Osteoblast (primary cell): ENCODE measurements at regions not wholly inside any gene's neighbourhood (a gene's known extent, or its start where the extent isn't known, plus 50 kb on each side); places are given as distances from the start of the nearest gene placed in this dataset.

Source experiments
- DNase-seq: peaks from one replicate; pipeline ENCODE4 v3.0.0; 2011; ENCODE audit warnings: low spot score, mixed read lengths; ENCODE audit not compliant: insufficient read length; ENCODE audit errors: missing footprints
- H2AFZ ChIP-seq: 2 replicates; pipeline ENCODE4 v1.6.0; 2011; ENCODE audit warnings: mild to moderate bottlenecking, low read length
- H3K27ac ChIP-seq: 2 replicates; pipeline ENCODE4 v1.5.1; 2011; ENCODE audit warnings: mild to moderate bottlenecking, low read depth, low read length, moderate library complexity
- H3K27me3 ChIP-seq: 2 replicates; pipeline ENCODE4 v1.6.0; 2012; ENCODE audit warnings: mild to moderate bottlenecking, control low read depth, inconsistent platforms, low read length, moderate library complexity; ENCODE audit not compliant: insufficient read depth
- H3K36me3 ChIP-seq: 2 replicates; pipeline ENCODE4 v1.5.1; 2011; ENCODE audit warnings: mild to moderate bottlenecking, low read length, control low read depth, moderate library complexity; ENCODE audit not compliant: insufficient read depth
- H3K4me1 ChIP-seq: 2 replicates; pipeline ENCODE4 v1.5.1; 2011; ENCODE audit warnings: mild to moderate bottlenecking, low read length, control low read depth, moderate library complexity; ENCODE audit not compliant: insufficient read depth
- H3K4me2 ChIP-seq: 2 replicates; pipeline ENCODE4 v1.6.0; 2011; ENCODE audit warnings: mild to moderate bottlenecking, low read length; ENCODE audit not compliant: insufficient read depth
- H3K4me3 ChIP-seq: fragments of 200-600 bp; sonication (generic); 3 replicates; pipeline ENCODE4 v1.5.1; 2012; ENCODE audit warnings: mild to moderate bottlenecking, low read length, inconsistent platforms; ENCODE audit not compliant: insufficient read depth
- H3K79me2 ChIP-seq: 2 replicates; pipeline ENCODE4 v1.6.0; 2012; ENCODE audit warnings: mild to moderate bottlenecking, low read length, control low read depth, inconsistent platforms; ENCODE audit not compliant: insufficient read depth
- H3K9me3 ChIP-seq: 2 replicates; pipeline ENCODE4 v1.5.1; 2011; ENCODE audit warnings: low read depth, low read length, control low read depth
- H4K20me1 ChIP-seq: 2 replicates; pipeline ENCODE4 v1.6.0; 2012; ENCODE audit warnings: mild to moderate bottlenecking, low read length, control low read depth; ENCODE audit not compliant: insufficient read depth
- CTCF ChIP-seq: IDR thresholded peaks from 2 replicates; pipeline ENCODE4 v1.5.1; 2011; ENCODE audit warnings: mild to moderate bottlenecking, low read depth, low read length, moderate library complexity; ENCODE audit errors: extremely low read depth

- Histone ChIP-seq H3K27ac (no peak overlapping the region), H3K79me2 (no peaks in the 10 kb centered on the region), H3K9me3 (no peaks in the 10 kb centered on the region), H2AFZ (no peak overlapping the region), H3K27me3 (no peaks in the 10 kb centered on the region), H3K4me2 (no peak overlapping the region), H4K20me1 (no peaks in the 10 kb centered on the region), H3K36me3 (no peaks in the 10 kb centered on the region), H3K4me1 (peaks cover 14% of the 10 kb centered on the region), H3K4me3 (no peak overlapping the region)
- no peak for DNase-seq
- TF ChIP-seq CTCF: no peak
Measured at GRCh38 chr5:148931453-148932057, 105.1 kb downstream of the ADRB2 start.

GRCh38 chr5:148932355-148932935, 106.0 kb downstream of the ADRB2 start:
- Histone ChIP-seq H4K20me1 (no peaks in the 10 kb centered on the region), H3K27me3 (no peaks in the 10 kb centered on the region), H2AFZ (no peak overlapping the region), H3K4me1 (peaks cover 11% of the 10 kb centered on the region), H3K79me2 (no peaks in the 10 kb centered on the region), H3K4me3 (no peak overlapping the region), H3K9me3 (no peaks in the 10 kb centered on the region), H3K36me3 (no peaks in the 10 kb centered on the region), H3K4me2 (no peak overlapping the region), H3K27ac (no peak overlapping the region)
- no peak for TF ChIP-seq CTCF
- DNase-seq: no peak

GRCh38 chr5:148933903-148934432, 107.6 kb downstream of the ADRB2 start:
- no peaks in the 10 kb centered on the region for H3K79me2 ChIP-seq
- no peak overlapping the region for H3K27ac ChIP-seq
- no peaks in the 10 kb centered on the region for H3K9me3 ChIP-seq
- no peaks in the 10 kb centered on the region for H3K36me3 ChIP-seq
- H3K27me3 ChIP-seq: no peaks in the 10 kb centered on the region
- no peak for TF ChIP-seq CTCF
- no peak overlapping the region for H3K4me3 ChIP-seq
- no peak overlapping the region for H2AFZ ChIP-seq
- H4K20me1 ChIP-seq: no peaks in the 10 kb centered on the region
- no peak for DNase-seq
- no peak overlapping the region for H3K4me2 ChIP-seq
- no peaks in the 10 kb centered on the region for H3K4me1 ChIP-seq

DNA sequence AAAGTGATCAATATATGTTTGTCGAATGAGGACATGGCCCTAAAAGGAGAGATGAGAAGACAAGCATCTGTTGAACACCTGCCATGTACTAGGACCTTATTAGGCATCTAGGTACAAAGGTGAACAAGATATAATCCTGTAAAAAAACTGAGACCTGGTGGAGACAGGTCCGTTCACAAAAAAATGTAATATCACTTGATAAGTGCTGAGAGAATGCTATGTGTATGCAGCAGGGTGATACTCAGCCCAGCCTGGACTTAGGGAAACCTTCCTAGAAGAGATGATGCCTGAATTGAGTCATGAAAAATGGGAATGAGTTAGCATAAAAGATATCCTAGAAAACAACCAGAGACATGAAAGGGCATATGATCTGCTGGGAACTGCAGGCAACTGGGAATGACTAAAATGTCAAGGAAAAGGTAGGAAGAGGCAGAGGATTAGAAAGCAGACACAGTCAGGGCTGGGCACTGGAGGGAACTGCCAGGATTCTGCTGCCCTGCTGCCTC, 108.5 kb downstream of the ADRB2 start:
- Histone ChIP-seq H3K9me3 (no peaks in the 10 kb centered on the region), H4K20me1 (no peaks in the 10 kb centered on the region), H3K27me3 (no peaks in the 10 kb centered on the region), H3K4me1 (peaks cover 2% of the 10 kb centered on the region), H3K27ac (no peak overlapping the region), H3K4me3 (no peak overlapping the region), H3K4me2 (no peak overlapping the region), H3K36me3 (no peaks in the 10 kb centered on the region), H2AFZ (no peak overlapping the region), H3K79me2 (no peaks in the 10 kb centered on the region)
- no peak for DNase-seq
- TF ChIP-seq CTCF: no peak
